HCT116 (cell line): ENCODE measurements at regions not wholly inside any gene's neighbourhood (a gene's known extent, or its start where the extent isn't known, plus 50 kb on each side); places are given as distances from the start of the nearest gene placed in this dataset.

Experiments
- ATAC-seq: fragments of 200-7000 bp; cut with Tn5 transposase; 2 replicates; pipeline ENCODE4 v1.9.1; 2020; ENCODE audit warnings: mild to moderate bottlenecking, moderate library complexity
- BruUV-seq: library from RNA; stranded (reverse); fragments of 400-500 nt; replicated peaks from 2 replicates; lab custom pipeline; 2021; lab: Mats Ljungman, UMichigan
- CTCF ChIA-PET: fragments of 300-600 bp; sonication (Branson Sonifier 250); formaldehyde crosslinking; loops from one replicate; lab custom pipeline; 2021; ENCODE audit warnings: antibody characterized with exemption; lab: Charles Lee
- POLR2A ChIA-PET: fragments of 300-600, 350-600 bp; sonication (Branson Sonifier 250); formaldehyde crosslinking; loops from one replicate; lab custom pipeline; 2021; ENCODE audit warnings: antibody characterized with exemption; lab: Charles Lee
- RAD21 ChIA-PET, 2 experiments: fragments of 300-600 bp; sonication (Branson Sonifier 250); formaldehyde crosslinking; loops; one replicate each; lab custom pipeline; 2023; ENCODE audit warnings: low total read pairs in 2 of 2; ENCODE audit not compliant: uncharacterized antibody in 2 of 2, unreplicated experiment in 2 of 2, low non-redundant PET in 1 of 2; lab: Charles Lee
- DNase-seq: peaks from one replicate; pipeline ENCODE4 v3.0.0-alpha.2; 2010; ENCODE audit warnings: low read depth, low spot score
- H2AFZ ChIP-seq: fragments of 200-600 bp; shearing (Covaris generic), sonication (generic); 2 replicates; pipeline ENCODE4 v1.6.1; 2017; ENCODE audit warnings: low read depth, mixed run types, mixed read lengths, antibody characterized with exemption, low read length; ENCODE audit not compliant: poor library complexity, severe bottlenecking
- H3K27ac ChIP-seq: 2 replicates; pipeline ENCODE4 v1.5.1; 2012; ENCODE audit warnings: low read depth, low read length
- H3K27me3 ChIP-seq: fragments of 200-600 bp; sonication (generic); 2 replicates; pipeline ENCODE4 v1.6.1; 2016; ENCODE audit warnings: mixed run types, low read length, mixed read lengths; ENCODE audit not compliant: insufficient read depth
- H3K36me3 ChIP-seq, 2 experiments: fragments of 200-500 bp in 1 of 2; fragments of 200-600 bp in 1 of 2; sonication (Bioruptor generic) in 1 of 2; sonication (generic) in 1 of 2; 2 replicates each; pipeline versions ENCODE4 v1.5.1 to v1.6.1; 2014 to 2016; ENCODE audit warnings: low read length in 2 of 2, inconsistent platforms in 1 of 2, mixed read lengths in 1 of 2, mixed run types in 1 of 2; ENCODE audit not compliant: insufficient read depth in 2 of 2, control insufficient read depth in 1 of 2
- H3K4me1 ChIP-seq, 2 experiments: fragments of 200-600 bp in 1 of 2; sonication (generic) in 1 of 2; 2 replicates each; pipeline versions ENCODE4 v1.5.1 to v1.6.1; 2012 to 2017; ENCODE audit warnings: low read length in 2 of 2, inconsistent platforms in 1 of 2, mild to moderate bottlenecking in 1 of 2, mixed read lengths in 1 of 2, mixed run types in 1 of 2, moderate library complexity in 1 of 2; ENCODE audit not compliant: insufficient read depth in 2 of 2, control insufficient read depth in 1 of 2
- H3K4me2 ChIP-seq: fragments of 200-600 bp; sonication (generic); 2 replicates; pipeline ENCODE4 v1.6.1; 2017; ENCODE audit warnings: mixed run types, low read length, mixed read lengths
- H3K4me3 ChIP-seq, 2 experiments: fragments of 200-600 bp in 1 of 2; sonication (generic) in 1 of 2; replicated peaks in 1 of 2; 2 replicates each; pipeline ENCODE4 v1.5.1; 2011 to 2016; ENCODE audit warnings: low read length in 2 of 2, control low read depth in 1 of 2, low read depth in 1 of 2, mild to moderate bottlenecking in 1 of 2, mixed read lengths in 1 of 2, mixed run types in 1 of 2
- H3K79me2 ChIP-seq: fragments of 200-600 bp; sonication (generic); 2 replicates; pipeline ENCODE4 v1.6.1; 2017; ENCODE audit warnings: mild to moderate bottlenecking, mixed run types, low read length, moderate library complexity, mixed read lengths; ENCODE audit not compliant: insufficient read depth
- H3K9ac ChIP-seq: fragments of 200-600 bp; sonication (generic); 2 replicates; pipeline ENCODE4 v1.6.1; 2016; ENCODE audit warnings: low read length, mixed read lengths
- H3K9me2 ChIP-seq: fragments of 200-600 bp; sonication (generic), shearing (Covaris generic); 2 replicates; pipeline ENCODE4 v1.6.1; 2017; ENCODE audit warnings: mixed run types, mild to moderate bottlenecking, moderate library complexity; ENCODE audit not compliant: insufficient read depth
- H3K9me3 ChIP-seq, 2 experiments: fragments of 200-500 bp in 1 of 2; fragments of 200-600 bp in 1 of 2; sonication (Bioruptor generic) in 1 of 2; sonication (generic) in 1 of 2; 2 replicates each; pipeline ENCODE4 v1.6.1; 2014 to 2017; ENCODE audit warnings: low read length in 2 of 2, mixed read lengths in 2 of 2, inconsistent platforms in 1 of 2, low read depth in 1 of 2, mild to moderate bottlenecking in 1 of 2, mixed run types in 1 of 2, moderate library complexity in 1 of 2; ENCODE audit not compliant: control insufficient read depth in 1 of 2, insufficient read depth in 1 of 2
- H4K20me1 ChIP-seq: fragments of 200-600 bp; sonication (generic), shearing (Covaris generic); 2 replicates; pipeline ENCODE4 v1.6.1; 2017; ENCODE audit warnings: mixed run types, mild to moderate bottlenecking, moderate library complexity; ENCODE audit not compliant: insufficient read depth
- ATF3 ChIP-seq: IDR thresholded peaks from 2 replicates; pipeline ENCODE4 v1.6.1; 2012
- CBX3 ChIP-seq: IDR thresholded peaks from 2 replicates; pipeline ENCODE4 v1.6.1; 2012; ENCODE audit warnings: low read depth
- CTCF ChIP-seq, 3 experiments: fragments of 200-600 bp in 1 of 3; sonication (generic) in 1 of 3; IDR thresholded peaks in 2 of 3; conservative IDR thresholded peaks in 1 of 3; 2 replicates each; pipeline ENCODE4 v1.5.1; 2012 to 2017; ENCODE audit warnings: low read depth in 2 of 3, low read length in 2 of 3, antibody characterized with exemption in 1 of 3, borderline replicate concordance in 1 of 3, control low read depth in 1 of 3, mild to moderate bottlenecking in 1 of 3, mixed read lengths in 1 of 3, mixed run types in 1 of 3, moderate library complexity in 1 of 3; ENCODE audit not compliant: insufficient read depth in 1 of 3
- EGR1 ChIP-seq: IDR thresholded peaks from 2 replicates; pipeline ENCODE4 v1.6.1; 2012; ENCODE audit warnings: low read depth
- ELF1 ChIP-seq: IDR thresholded peaks from 2 replicates; pipeline ENCODE4 v1.6.1; 2012; ENCODE audit warnings: low read depth, borderline replicate concordance
- EZH2 ChIP-seq: fragments of 200-600 bp; sonication (generic); IDR thresholded peaks from 2 replicates; pipeline ENCODE4 v1.6.1; 2017; ENCODE audit warnings: antibody characterized with exemption, mixed run types
- EZH2phosphoT487 ChIP-seq: fragments of 200-600 bp; IDR thresholded peaks from 2 replicates; pipeline ENCODE4 v1.6.1; 2018; ENCODE audit warnings: antibody characterized with exemption, borderline replicate concordance
- JUND ChIP-seq: IDR thresholded peaks from 2 replicates; pipeline ENCODE4 v1.6.1; 2012
- MAX ChIP-seq: IDR thresholded peaks from 2 replicates; pipeline ENCODE4 v1.6.1; 2012
- POLR2A ChIP-seq: IDR thresholded peaks from 2 replicates; pipeline ENCODE4 v1.7.0; 2011; ENCODE audit warnings: borderline replicate concordance; ENCODE audit not compliant: insufficient read depth, insufficient read length; ENCODE audit errors: extremely low read depth
- POLR2AphosphoS5 ChIP-seq: IDR thresholded peaks from 2 replicates; pipeline ENCODE4 v1.6.1; 2011; ENCODE audit warnings: mild to moderate bottlenecking, low read depth, low read length, moderate library complexity
- RAD21 ChIP-seq: IDR thresholded peaks from 2 replicates; pipeline ENCODE4 v1.6.1; 2012; ENCODE audit warnings: low read depth, mild to moderate bottlenecking
- REST ChIP-seq: IDR thresholded peaks from 2 replicates; pipeline ENCODE4 v1.6.1; 2012; ENCODE audit warnings: low read depth
- SIN3A ChIP-seq: IDR thresholded peaks from 2 replicates; pipeline ENCODE4 v1.6.1; 2012; ENCODE audit warnings: low read depth
- SRF ChIP-seq: IDR thresholded peaks from 2 replicates; pipeline ENCODE4 v1.6.1; 2012; ENCODE audit warnings: low read depth
- TCF7L2 ChIP-seq: IDR thresholded peaks from 2 replicates; pipeline ENCODE4 v1.7.0; 2011; ENCODE audit warnings: borderline replicate concordance, inconsistent platforms; ENCODE audit not compliant: insufficient read depth, insufficient read length; ENCODE audit errors: extremely low read depth
- YY1 ChIP-seq: IDR thresholded peaks from 2 replicates; pipeline ENCODE4 v1.6.1; 2011; ENCODE audit warnings: low read length, low read depth, moderate library complexity, mild to moderate bottlenecking; ENCODE audit not compliant: insufficient replicate concordance; ENCODE audit errors: extremely low read depth
- ZFX ChIP-seq: fragments of 450-650 bp; IDR thresholded peaks from 2 replicates; pipeline ENCODE4 v1.6.1; 2017
- ZNF274 ChIP-seq: fragments of 200-500 bp; sonication (Bioruptor generic); IDR thresholded peaks from 2 replicates; pipeline ENCODE4 v1.6.1; 2014; ENCODE audit warnings: mild to moderate bottlenecking, low read depth, low read length, inconsistent platforms
- intact Hi-C: fragments of 100-400 bp; cut with micrococcal nuclease; formaldehyde crosslinking; loops from 2 replicates; pipeline ENCODE4 v1.10.0; 2022

GRCh38 chr21:15445327-15445726 is 284.5 kb upstream of the USP25 start:
- Histone ChIP-seq H3K27me3 (no peaks in the 10 kb centered on the region), H3K4me2 (no peak overlapping the region), H3K4me3 (no peak overlapping the region), H3K27ac (no peak overlapping the region), H3K36me3 (no peaks in the 10 kb centered on the region), H3K9me3 (no peaks in the 10 kb centered on the region), H3K9me2 (no peaks in the 10 kb centered on the region), H2AFZ (no peak overlapping the region), H3K79me2 (no peaks in the 10 kb centered on the region), H3K9ac (no peak overlapping the region), H4K20me1 (no peaks in the 10 kb centered on the region), H3K4me1 (no peaks in the 10 kb centered on the region)
- CTCF ChIA-PET = no interaction called here
- no TSS peak for BruUV-seq
- intact Hi-C loops = no loop called here
- DNase-seq (no peak), ATAC-seq (no peak)
- POLR2A ChIA-PET = no interaction called here
- TF ChIP-seq ZFX = no peak
- no peak for TF ChIP-seq ELF1
- TF ChIP-seq CBX3 = no peak
- no peak for TF ChIP-seq POLR2AphosphoS5
- TF ChIP-seq MAX = no peak
- TF ChIP-seq ATF3 = no peak
- no peak for TF ChIP-seq EGR1
- TF ChIP-seq SIN3A = no peak
- no peak for TF ChIP-seq REST
- no peak for TF ChIP-seq YY1
- TF ChIP-seq CTCF (IDR thresholded peaks at IDR 0.05 in 2 of 3, conservative IDR thresholded peaks at IDR 0.05 in 1 of 3; ENCODE audit: borderline replicate concordance in 1 of 3, insufficient read depth in 1 of 3, low read depth in 2 of 3, low read length in 2 of 3) = no peak
- no peak for TF ChIP-seq SRF
- no peak for TF ChIP-seq EZH2phosphoT487
- no peak for TF ChIP-seq POLR2A
- TF ChIP-seq JUND = no peak
- no peak for TF ChIP-seq RAD21
- no peak for TF ChIP-seq EZH2
- no peak for TF ChIP-seq ZNF274
- no peak for TF ChIP-seq TCF7L2
- RAD21 ChIA-PET = no interaction called here
